DOHH2 (cell line): ENCODE measurements at regions not wholly inside any gene's neighbourhood (a gene's known extent, or its start where the extent isn't known, plus 50 kb on each side); places are given as distances from the start of the nearest gene placed in this dataset.

ENCODE experiments used
- EZH2phosphoT487 ChIP-seq: fragments of 200-600 bp; sonication (generic); IDR thresholded peaks from 2 replicates; pipeline ENCODE4 v1.6.1; 2017; ENCODE audit warnings: borderline replicate concordance, mild to moderate bottlenecking, antibody characterized with exemption, low read length, moderate library complexity, mixed read lengths
- TF ChIP-seq, protein P1 (sequence below): fragments of 200-600 bp; sonication (generic); IDR thresholded peaks from one replicate; pipeline ENCODE4 v1.5.1; 2014; ENCODE audit warnings: antibody characterized with exemption, mild to moderate bottlenecking, low read depth, low read length; ENCODE audit not compliant: poor library complexity, severe bottlenecking

DNA sequence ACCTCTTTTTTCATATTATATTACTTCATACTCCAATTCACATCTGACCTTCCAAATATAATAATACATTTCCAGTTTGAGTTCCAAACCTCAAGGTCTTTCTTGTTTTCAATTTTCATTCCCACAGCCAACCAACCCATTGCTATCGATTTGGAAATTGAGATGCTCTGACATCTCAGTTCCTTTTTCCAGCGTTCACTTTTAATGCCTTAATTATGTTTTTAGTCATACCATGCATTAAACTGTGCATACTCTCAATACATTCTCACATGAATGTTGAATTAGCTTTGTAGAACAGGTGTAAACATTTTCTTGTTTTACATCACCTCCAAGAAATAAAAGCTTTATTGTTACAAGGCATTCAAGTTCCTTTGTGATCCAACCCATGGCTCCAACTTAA is 294.2 kb upstream of the ANO3 start:
- TF ChIP-seq, protein P1, sequence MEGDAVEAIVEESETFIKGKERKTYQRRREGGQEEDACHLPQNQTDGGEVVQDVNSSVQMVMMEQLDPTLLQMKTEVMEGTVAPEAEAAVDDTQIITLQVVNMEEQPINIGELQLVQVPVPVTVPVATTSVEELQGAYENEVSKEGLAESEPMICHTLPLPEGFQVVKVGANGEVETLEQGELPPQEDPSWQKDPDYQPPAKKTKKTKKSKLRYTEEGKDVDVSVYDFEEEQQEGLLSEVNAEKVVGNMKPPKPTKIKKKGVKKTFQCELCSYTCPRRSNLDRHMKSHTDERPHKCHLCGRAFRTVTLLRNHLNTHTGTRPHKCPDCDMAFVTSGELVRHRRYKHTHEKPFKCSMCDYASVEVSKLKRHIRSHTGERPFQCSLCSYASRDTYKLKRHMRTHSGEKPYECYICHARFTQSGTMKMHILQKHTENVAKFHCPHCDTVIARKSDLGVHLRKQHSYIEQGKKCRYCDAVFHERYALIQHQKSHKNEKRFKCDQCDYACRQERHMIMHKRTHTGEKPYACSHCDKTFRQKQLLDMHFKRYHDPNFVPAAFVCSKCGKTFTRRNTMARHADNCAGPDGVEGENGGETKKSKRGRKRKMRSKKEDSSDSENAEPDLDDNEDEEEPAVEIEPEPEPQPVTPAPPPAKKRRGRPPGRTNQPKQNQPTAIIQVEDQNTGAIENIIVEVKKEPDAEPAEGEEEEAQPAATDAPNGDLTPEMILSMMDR: no peak
- TF ChIP-seq EZH2phosphoT487: no peak
